ENCODE measurements at regions not wholly inside any gene's neighbourhood (a gene's known extent, or its start where the extent isn't known, plus 50 kb on each side); places are given as distances from the start of the nearest gene placed in this dataset.
"Not testable (repeated sequence)": the region's sequence is repeated elsewhere in the genome, so short reads cannot be mapped to it uniquely, and the experiment has no call there.

GRCh38 chr3:106447723-106448301 lies 579.0 kb upstream of the CBLB start:
- no peak for ATAC-seq
- no peak for TF ChIP-seq CTCF (IDR thresholded peaks at IDR 0.05)
- H3K27me3 ChIP-seq (ENCODE audit: low read depth) = no peaks in the 10 kb centered on the region

DNA sequence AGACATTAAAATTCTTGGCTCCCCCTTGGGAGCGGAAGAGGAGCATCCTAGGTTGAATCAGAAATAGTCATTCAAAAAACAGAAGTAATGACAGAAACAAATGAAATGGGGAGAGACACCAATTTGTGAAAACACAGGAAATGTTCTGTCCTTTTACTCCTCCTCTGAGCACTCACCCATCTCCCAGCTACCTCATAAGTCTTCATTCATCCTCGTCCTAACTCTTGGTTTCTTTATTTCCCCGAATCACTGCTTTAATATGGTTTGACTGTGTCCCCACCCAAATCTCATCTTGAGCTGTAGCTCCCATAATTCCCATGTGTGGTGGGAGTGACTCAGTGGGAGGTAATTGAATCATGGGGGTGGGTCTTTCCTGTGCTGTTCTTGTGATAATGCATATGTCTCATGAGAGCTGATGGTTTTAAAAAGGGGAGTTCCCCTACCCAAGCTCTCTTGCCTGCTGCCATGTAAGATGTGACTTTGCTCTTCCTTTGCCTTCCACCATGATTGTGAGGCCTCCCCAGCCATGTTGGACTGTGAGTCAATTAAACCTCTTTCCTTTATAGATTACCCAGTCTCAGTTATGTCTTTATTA lies 579.7 kb upstream of the CBLB start:
- DNase-seq; H3K4me1 ChIP-seq; intact Hi-C loops (cut with DNase I); H3K36me3 ChIP-seq; H3K27me3 ChIP-seq (ENCODE audit: low read depth); H3K4me3 ChIP-seq; ATAC-seq; H3K9me3 ChIP-seq; H3K27ac ChIP-seq: not testable (repeated sequence)

More at GRCh38 chr3:106447723-106448301, 579.0 kb upstream of the CBLB start:
- Histone ChIP-seq H3K4me1 (no peaks in the 10 kb centered on the region), H3K9me3 (no peaks in the 10 kb centered on the region), H3K27ac (no peak overlapping the region), H3K36me3 (no peaks in the 10 kb centered on the region), H3K4me3 (no peak overlapping the region)
- DNase-seq = no peak
- intact Hi-C loops (cut with DNase I) = no loop called here

- intact Hi-C loops (cut with DNase I) = no loop called here
- DNase-seq = no peak
- Histone ChIP-seq H3K9me3 (no peaks in the 10 kb centered on the region), H3K36me3 (no peaks in the 10 kb centered on the region), H3K4me1 (no peaks in the 10 kb centered on the region), H3K4me3 (no peak overlapping the region), H3K27ac (no peak overlapping the region), H3K27me3 (ENCODE audit: low read depth) (no peaks in the 10 kb centered on the region)
- no peak for ATAC-seq
- no peak for TF ChIP-seq CTCF (IDR thresholded peaks at IDR 0.05)
Observed at GRCh38 chr3:106452096-106452495, 583.3 kb upstream of the CBLB start.

DNA sequence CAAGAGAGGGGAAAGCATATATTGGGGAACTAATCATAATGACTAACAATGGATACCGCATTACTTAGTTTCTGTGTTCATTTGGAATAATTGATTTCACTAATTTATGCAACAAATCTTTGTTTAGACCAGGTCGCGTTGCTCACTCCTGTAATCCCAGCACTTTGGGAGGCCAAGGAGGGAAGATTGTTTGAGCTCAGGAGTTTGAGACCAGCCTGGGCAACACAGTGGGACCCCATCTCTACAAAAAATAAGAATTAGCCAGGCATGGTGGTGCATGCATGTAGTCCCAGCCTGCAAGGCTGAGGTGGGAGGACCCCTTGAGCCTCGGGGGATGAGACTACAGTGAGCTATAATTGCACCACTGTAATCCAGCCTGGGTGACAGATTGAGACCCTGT lies 585.7 kb upstream of the CBLB start:
- ATAC-seq (no peak), DNase-seq (no peak)
- intact Hi-C loops (cut with DNase I) = no loop called here
- no peak overlapping the region for H3K4me3 ChIP-seq
- H3K27me3 ChIP-seq (ENCODE audit: low read depth) = no peaks in the 10 kb centered on the region
- H3K36me3 ChIP-seq = no peaks in the 10 kb centered on the region
- H3K27ac ChIP-seq = no peak overlapping the region
- H3K9me3 ChIP-seq = no peaks in the 10 kb centered on the region
- TF ChIP-seq CTCF (IDR thresholded peaks at IDR 0.05) = no peak
- H3K4me1 ChIP-seq = no peaks in the 10 kb centered on the region

GRCh38 chr3:106457281-106458180 lies 588.7 kb upstream of the CBLB start:
- ATAC-seq (peak in 1 of 2 donors; percentile 37), DNase-seq (no peak)
- Histone ChIP-seq H3K4me1 (no peaks in the 10 kb centered on the region), H3K36me3 (no peaks in the 10 kb centered on the region), H3K9me3 (no peaks in the 10 kb centered on the region), H3K27me3 (ENCODE audit: low read depth) (no peaks in the 10 kb centered on the region), H3K27ac (no peak overlapping the region), H3K4me3 (no peak overlapping the region)
- no peak for TF ChIP-seq CTCF (IDR thresholded peaks at IDR 0.05)
- intact Hi-C loops (cut with DNase I) = no loop called here

DNA sequence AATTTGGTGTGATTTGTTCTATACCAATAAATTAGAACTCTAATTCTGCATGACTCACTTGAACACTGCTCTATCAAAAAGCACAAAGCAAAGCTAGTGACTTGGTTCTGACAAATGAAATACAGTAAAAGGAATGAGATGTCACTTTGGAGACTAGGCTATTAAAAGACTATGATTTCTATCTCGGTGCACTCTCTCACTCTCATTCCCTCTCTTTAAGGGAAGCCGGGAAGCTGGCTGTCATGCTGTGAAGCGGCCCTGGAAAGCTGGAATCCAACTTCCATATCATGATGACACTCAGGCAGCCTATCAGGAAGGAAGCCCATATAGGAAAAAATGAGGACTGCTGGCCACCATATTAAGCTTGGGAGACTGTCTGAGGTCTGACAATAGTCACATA lies 590.1 kb upstream of the CBLB start:
- no peak for TF ChIP-seq CTCF (IDR thresholded peaks at IDR 0.05)
- Histone ChIP-seq H3K27ac (no peak overlapping the region), H3K27me3 (ENCODE audit: low read depth) (no peaks in the 10 kb centered on the region), H3K36me3 (no peaks in the 10 kb centered on the region), H3K4me1 (no peaks in the 10 kb centered on the region), H3K9me3 (no peaks in the 10 kb centered on the region), H3K4me3 (no peak overlapping the region)
- DNase-seq = no peak
- ATAC-seq = no peak
- intact Hi-C loops (cut with DNase I) = no loop called here

Data from lower lobe of right lung (tissue), 2 donors.